GM19452 (cell line): ENCODE measurements at regions not wholly inside any gene's neighbourhood (a gene's known extent, or its start where the extent isn't known, plus 50 kb on each side); places are given as distances from the start of the nearest gene placed in this dataset.

Experiments
- ATAC-seq: cut with Tn5 transposase; IDR thresholded peaks from one replicate; pipeline ENCODE4 v1.9.1; 2021; ENCODE audit not compliant: unreplicated experiment

GRCh38 chr4:11514003-11514402, 85.3 kb upstream of the HS3ST1 start:
- ATAC-seq, result no peak

DNA sequence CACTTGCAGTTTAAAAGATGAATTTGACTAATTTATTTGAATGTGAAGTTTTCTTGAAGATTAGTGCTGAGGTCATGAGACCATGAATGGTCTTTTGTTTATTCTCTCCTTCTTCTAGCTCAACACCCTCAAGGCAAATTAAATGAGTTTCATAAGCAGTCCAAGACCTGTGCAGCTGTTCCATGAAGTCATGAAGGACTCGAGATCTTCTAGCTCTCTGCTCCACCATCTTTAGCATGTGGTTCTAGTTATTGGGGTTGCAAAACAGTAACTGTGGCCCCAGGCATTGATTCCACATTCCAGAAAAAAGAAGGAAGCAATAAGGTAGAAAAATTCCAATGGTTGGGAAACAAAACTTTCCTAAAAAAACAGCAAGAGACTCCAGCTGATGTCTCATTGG, 84.2 kb upstream of the HS3ST1 start:
- ATAC-seq, result no peak

DNA sequence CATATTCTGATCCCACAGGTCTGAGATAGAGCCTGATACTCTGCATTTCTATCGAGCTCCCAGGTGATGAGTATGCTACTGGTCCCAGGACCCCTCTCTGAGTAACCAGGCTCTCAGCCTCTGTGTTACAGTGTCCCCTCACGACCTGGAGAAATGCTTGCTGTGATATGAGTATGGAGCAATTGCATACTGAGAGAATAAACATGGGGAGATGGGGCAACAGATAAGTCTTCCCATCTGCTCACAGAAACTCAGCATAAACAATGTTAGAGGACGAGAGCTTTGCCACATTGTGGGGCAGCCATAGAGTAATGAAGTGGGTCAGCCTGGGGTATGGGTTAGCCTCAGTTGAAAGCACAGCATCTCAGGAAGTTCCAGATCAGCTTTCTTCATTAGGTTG, 82.6 kb upstream of the HS3ST1 start:
- no peak for ATAC-seq

DNA sequence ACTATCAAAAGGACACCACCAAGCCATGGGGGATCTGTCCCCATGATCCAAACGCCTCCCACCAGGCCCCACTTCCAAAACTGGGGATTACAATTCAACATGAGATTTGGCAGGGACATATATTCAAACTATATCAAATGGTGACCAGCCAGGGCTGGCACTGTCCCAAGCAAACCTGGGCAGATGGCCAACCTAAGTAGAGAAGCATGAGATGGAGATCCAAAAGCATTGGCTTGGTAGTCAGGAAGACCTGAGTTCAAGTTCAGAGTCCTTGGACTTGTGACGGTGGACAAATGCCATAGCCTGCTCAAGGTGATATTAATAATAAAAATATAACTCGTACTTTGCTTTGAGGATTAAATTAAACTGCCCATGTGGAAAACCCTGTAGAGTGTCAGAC, 79.2 kb upstream of the HS3ST1 start:
- no peak for ATAC-seq

DNA sequence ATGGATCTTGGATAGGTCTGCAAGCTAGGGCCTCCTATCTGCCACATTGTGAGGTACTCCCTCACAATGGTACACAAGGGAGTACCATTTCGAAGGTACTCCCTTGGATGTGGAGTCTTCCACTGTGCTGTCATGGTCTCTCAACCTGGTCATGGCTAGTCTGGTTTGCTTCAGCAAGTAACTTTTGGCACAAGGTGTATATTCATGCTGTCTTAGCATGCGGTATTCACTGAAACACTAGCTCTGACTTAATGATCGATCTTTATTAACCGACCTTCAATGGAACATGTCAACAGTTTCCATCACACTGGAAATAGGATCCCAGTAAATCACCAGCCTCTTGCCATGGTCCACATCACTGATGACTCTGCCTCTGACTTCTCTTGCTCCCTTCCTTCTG, 77.5 kb upstream of the HS3ST1 start:
- no peak for ATAC-seq

- no peak for ATAC-seq
Observed at GRCh38 chr4:11505221-11505971, 76.7 kb upstream of the HS3ST1 start.

- ATAC-seq, result no peak
Observed at GRCh38 chr4:11503166-11503565, 74.5 kb upstream of the HS3ST1 start.

DNA sequence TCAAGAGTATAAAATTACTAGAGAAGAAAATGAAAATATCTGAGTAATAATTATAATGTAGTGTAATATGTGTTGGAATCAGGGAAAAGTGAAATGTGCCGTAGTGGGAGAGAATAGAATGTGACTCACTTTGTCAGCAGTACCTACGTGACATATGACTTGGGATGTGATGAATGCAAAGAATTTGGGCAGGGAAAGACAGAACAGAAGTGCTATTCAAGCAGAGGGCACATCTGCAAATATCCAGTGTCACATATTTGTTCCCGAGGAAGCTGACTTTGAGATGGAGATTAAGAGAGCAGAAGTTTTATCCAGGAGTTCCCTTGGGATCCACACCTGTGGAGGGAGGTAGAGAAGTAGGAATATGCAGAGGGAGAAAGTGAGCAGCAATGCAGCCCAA, 69.3 kb upstream of the HS3ST1 start:
- no peak for ATAC-seq

- ATAC-seq, result no peak
Observed at GRCh38 chr4:11497212-11497806, 68.6 kb upstream of the HS3ST1 start.

GRCh38 chr4:11496351-11496829, 67.7 kb upstream of the HS3ST1 start:
- ATAC-seq, result no peak

DNA sequence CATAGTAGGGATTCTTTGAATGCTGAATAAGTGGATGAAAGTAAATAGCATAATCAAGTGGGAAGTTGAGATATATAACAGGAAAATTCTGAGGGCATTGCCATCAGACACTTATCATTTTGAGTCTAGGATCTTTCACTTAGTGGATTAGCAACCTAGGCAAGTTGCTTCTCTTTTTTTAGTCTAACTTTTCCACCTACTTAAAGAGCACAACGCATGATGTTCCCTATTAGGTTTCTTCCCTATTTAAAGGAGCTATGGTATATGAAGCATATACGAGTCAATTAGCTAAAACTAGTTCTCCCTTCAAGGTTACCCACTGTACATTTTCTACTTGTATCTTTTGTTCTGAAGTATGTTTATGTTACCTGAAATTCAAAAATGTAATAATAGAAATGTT, 67.1 kb upstream of the HS3ST1 start:
- ATAC-seq, result no peak

- ATAC-seq, result no peak
Observed at GRCh38 chr4:11495291-11495690, 66.6 kb upstream of the HS3ST1 start.

- ATAC-seq, result no peak
Observed at GRCh38 chr4:11494232-11494631, 65.5 kb upstream of the HS3ST1 start.

- ATAC-seq, result no peak
Observed at GRCh38 chr4:11489453-11490083, 60.9 kb upstream of the HS3ST1 start.

- no peak for ATAC-seq
Observed at GRCh38 chr4:11488657-11489452, 60.2 kb upstream of the HS3ST1 start.

GRCh38 chr4:11487868-11488544, 59.3 kb upstream of the HS3ST1 start:
- ATAC-seq, result no peak

DNA sequence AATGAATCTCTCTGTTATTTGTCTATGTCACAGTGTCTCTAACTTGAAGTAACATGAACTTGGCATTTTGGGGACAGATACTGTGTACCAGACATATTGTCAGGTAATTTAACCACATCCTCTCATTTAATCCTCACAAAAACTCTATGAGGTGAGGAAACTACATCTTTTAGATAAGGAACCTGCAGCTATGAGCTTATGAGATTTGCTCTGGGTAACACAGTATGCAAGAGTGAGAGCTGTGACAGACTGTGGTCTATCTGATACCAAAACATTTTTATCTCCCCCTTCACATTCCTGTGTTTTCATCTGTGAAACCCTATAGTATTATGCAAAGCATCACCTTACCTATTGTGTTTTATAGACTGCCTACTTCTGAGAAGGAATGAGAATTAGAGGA, 58.4 kb upstream of the HS3ST1 start:
- ATAC-seq, result no peak

DNA sequence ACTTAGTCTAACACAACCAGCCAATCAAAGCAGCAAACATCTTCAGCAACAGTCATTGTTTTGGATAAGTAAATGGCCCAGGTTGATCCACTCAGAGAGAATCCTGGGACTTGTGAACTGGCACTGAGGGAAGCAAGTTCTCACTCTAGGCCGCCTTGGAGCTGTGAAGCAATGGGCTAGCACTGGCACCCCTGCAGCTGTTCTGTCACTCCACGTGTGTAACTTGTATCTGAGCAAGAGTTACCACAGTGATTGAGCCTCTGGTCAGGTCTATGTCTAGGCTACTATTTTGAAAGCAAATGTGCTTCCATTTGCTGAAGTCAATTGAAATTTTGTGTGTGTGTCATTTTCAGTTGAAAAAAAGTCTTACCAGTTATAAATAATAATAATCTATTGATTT, 57.2 kb upstream of the HS3ST1 start:
- ATAC-seq, result no peak

DNA sequence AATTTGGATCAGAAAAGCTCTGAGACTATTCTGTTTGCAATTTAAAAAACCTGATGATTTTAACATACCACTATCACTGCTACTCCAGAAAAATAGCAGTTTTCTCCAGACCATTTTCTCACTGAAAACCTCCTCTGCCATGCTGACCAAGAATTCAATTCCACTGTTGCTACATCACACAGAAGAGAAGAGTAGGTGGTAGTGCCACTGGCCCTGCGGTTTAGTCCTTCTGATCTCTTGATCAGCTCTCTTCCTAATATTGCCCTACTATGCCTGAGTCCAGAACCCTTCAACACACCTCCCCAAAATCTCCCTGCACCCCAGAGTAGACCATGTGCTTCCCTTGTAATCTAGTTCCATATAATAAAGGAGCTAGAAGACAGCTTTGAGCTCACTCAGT, 55.8 kb upstream of the HS3ST1 start:
- no peak for ATAC-seq

DNA sequence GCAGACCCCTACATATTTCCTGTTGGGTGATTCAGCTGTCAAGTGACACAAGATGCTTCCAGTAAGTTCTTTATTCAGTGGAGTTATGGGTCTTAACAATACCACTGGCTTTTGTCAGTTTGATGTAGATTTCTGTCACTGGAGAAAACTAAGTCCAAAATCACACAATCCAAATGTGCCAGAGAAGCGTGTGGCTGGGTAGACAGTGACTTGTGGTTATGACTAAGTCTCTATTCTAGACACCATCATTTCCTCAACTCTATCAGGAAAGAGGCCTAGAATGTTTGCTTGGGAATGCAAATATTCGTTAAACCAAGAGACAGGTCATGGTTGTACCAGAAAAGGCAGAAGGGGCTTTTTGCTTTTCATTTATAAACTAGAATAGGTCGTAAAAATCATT, 54.4 kb upstream of the HS3ST1 start:
- ATAC-seq, result no peak

- peak; percentile 85 for ATAC-seq
Observed at GRCh38 chr4:11480683-11481082, 52.0 kb upstream of the HS3ST1 start.
